AG09309 (cell line): ENCODE measurements at regions not wholly inside any gene's neighbourhood (a gene's known extent, or its start where the extent isn't known, plus 50 kb on each side); places are given as distances from the start of the nearest gene placed in this dataset.

ENCODE experiments used
- DNase-seq: peaks from one replicate; pipeline ENCODE4 v3.0.0-alpha.2; 2010; ENCODE audit warnings: low read depth
- H3K4me3 ChIP-seq: 2 replicates; pipeline ENCODE4 v1.5.1; 2011; ENCODE audit warnings: mild to moderate bottlenecking, low read depth, low read length, moderate library complexity; ENCODE audit not compliant: control insufficient read depth
- CTCF ChIP-seq: IDR thresholded peaks from 2 replicates; pipeline ENCODE4 v1.5.1; 2011; ENCODE audit warnings: mild to moderate bottlenecking, low read depth, low read length, inconsistent platforms; ENCODE audit not compliant: insufficient read depth, control insufficient read depth; ENCODE audit errors: missing control alignments

DNA sequence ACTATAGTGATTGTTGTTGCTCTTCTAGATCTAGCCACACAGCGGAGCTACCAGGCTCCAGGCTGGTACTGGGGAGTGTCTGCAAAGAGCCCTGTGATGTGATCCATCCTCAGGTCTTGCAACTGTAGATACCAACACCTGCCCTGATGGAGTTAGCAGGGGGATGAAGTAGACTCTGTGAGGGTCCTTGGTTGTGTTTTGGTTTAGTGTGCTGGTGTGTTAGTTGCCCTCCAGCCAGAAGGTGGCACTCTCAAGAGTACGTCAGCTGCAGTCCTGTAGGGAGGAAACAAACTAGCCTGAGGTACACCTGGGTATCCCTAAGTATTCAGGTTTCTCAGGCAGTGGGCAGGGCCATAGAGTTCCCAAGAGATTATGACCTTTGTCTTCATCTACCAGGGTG, 81.2 kb upstream of the TMPRSS2 start:
- DNase-seq = no peak
- H3K4me3 ChIP-seq = no peak overlapping the region
- TF ChIP-seq CTCF = no peak

DNA sequence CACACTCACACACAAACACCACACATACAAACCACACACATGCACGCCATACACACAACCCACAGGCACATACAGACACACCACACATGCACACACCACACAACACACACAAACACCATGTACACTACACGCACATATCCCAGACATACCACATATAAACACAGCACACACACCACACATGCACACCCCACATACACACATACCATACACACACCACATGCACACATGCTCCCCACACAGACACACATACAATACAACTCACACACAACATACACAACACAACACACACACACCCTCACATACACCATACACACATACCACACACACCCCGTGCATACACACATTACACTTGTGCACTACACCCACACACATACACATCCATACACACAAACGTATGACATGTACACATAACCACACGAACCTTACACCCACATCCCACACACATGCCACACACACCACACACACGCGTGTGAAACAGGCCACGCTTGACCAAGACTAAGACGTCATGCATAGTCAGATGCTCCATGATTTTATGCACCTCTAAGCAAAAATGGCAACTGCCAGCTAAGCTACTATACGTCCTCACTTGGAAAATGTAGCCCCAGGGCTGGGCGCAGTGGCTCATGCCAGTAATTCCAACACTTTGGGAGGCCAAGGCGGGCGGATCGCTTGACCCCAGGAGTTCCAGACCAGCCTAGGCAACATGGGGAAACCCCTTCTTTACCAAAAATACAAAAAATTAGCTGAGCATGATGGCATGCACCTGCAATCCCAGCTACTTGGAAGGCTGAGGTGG, 77.4 kb upstream of the TMPRSS2 start:
- no peak for TF ChIP-seq CTCF
- H3K4me3 ChIP-seq = no peak overlapping the region
- DNase-seq = no peak

DNA sequence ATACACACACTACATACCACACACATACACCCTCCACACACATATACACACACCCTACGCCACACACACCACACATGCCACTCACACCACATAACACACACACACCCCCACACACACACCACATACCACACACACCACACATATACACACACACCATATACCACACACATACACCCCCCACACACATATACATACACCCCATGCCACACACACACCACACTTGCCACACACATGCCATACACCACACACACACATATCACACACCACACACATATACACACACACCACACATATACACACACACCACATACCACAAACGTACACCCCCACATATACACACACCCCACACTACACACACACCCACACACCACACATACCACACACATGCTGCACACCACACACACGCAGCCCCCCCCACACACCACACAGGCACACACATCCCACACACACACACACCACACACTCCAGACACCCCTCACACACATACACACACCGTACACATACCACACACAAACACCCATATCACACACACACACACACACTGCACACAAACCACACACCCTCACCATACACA, 76.7 kb upstream of the TMPRSS2 start:
- H3K4me3 ChIP-seq = no peak overlapping the region
- no peak for TF ChIP-seq CTCF
- no peak for DNase-seq

- TF ChIP-seq CTCF = no peak
- H3K4me3 ChIP-seq = no peak overlapping the region
- DNase-seq = no peak
These were observed 75.4 kb upstream of the TMPRSS2 start for GRCh38 chr21:41583274-41583790.

- TF ChIP-seq CTCF = no peak
- DNase-seq = no peak
- no peak overlapping the region for H3K4me3 ChIP-seq
These were observed 74.9 kb upstream of the TMPRSS2 start for GRCh38 chr21:41582866-41583265.

- no peak for TF ChIP-seq CTCF
- no peak overlapping the region for H3K4me3 ChIP-seq
- no peak for DNase-seq
These were observed 74.4 kb upstream of the TMPRSS2 start for GRCh38 chr21:41582298-41582840.
